ENCODE measurements at regions not wholly inside any gene's neighbourhood (a gene's known extent, or its start where the extent isn't known, plus 50 kb on each side); places are given as distances from the start of the nearest gene placed in this dataset.
"Not testable (repeated sequence)": the region's sequence is repeated elsewhere in the genome, so short reads cannot be mapped to it uniquely, and the experiment has no call there.

GRCh38 chr16:65260746-65261145 is 138.9 kb upstream of the CDH11 start:
- H3K4me3 ChIP-seq (ENCODE audit: low read depth, low read length): no peak overlapping the region
- DNase-seq (ENCODE audit: low read depth): no peak

GRCh38 chr16:65254144-65254543 is 132.3 kb upstream of the CDH11 start:
- DNase-seq (ENCODE audit: low read depth): no peak
- no peak overlapping the region for H3K4me3 ChIP-seq (ENCODE audit: low read depth, low read length)

- no peak for DNase-seq (ENCODE audit: low read depth)
- no peak overlapping the region for H3K4me3 ChIP-seq (ENCODE audit: low read depth, low read length)
Observed at GRCh38 chr16:65249768-65250167, 127.9 kb upstream of the CDH11 start.

- H3K4me3 ChIP-seq (ENCODE audit: low read depth, low read length): no peak overlapping the region
- DNase-seq (ENCODE audit: low read depth): no peak
Observed at GRCh38 chr16:65244787-65245186, 122.9 kb upstream of the CDH11 start.

- no peak overlapping the region for H3K4me3 ChIP-seq (ENCODE audit: low read depth, low read length)
- DNase-seq (ENCODE audit: low read depth): no peak
Observed at GRCh38 chr16:65235339-65236177, 113.7 kb upstream of the CDH11 start.

- H3K4me3 ChIP-seq (ENCODE audit: low read depth, low read length); DNase-seq (ENCODE audit: low read depth): not testable (repeated sequence)
Observed at GRCh38 chr16:65234721-65235320, 113.0 kb upstream of the CDH11 start.

GRCh38 chr16:65229191-65229662 is 107.4 kb upstream of the CDH11 start:
- no peak overlapping the region for H3K4me3 ChIP-seq (ENCODE audit: low read depth, low read length)
- no peak for DNase-seq (ENCODE audit: low read depth)

GRCh38 chr16:65227150-65227835 is 105.4 kb upstream of the CDH11 start:
- H3K4me3 ChIP-seq (ENCODE audit: low read depth, low read length): no peak overlapping the region

GRCh38 chr16:65226077-65226476 is 104.2 kb upstream of the CDH11 start:
- H3K4me3 ChIP-seq (ENCODE audit: low read depth, low read length): no peak overlapping the region
- DNase-seq (ENCODE audit: low read depth): no peak

More at GRCh38 chr16:65227150-65227835, 105.4 kb upstream of the CDH11 start:
- no peak for DNase-seq (ENCODE audit: low read depth)

GRCh38 chr16:65225488-65225887 is 103.6 kb upstream of the CDH11 start:
- DNase-seq (ENCODE audit: low read depth): no peak
- no peak overlapping the region for H3K4me3 ChIP-seq (ENCODE audit: low read depth, low read length)

GRCh38 chr16:65224994-65225393 is 103.1 kb upstream of the CDH11 start:
- H3K4me3 ChIP-seq (ENCODE audit: low read depth, low read length): no peak overlapping the region
- DNase-seq (ENCODE audit: low read depth): no peak

- H3K4me3 ChIP-seq (ENCODE audit: low read depth, low read length): no peak overlapping the region
- DNase-seq (ENCODE audit: low read depth): no peak
Observed at GRCh38 chr16:65224471-65224870, 102.6 kb upstream of the CDH11 start.

- no peak for DNase-seq (ENCODE audit: low read depth)
- no peak overlapping the region for H3K4me3 ChIP-seq (ENCODE audit: low read depth, low read length)
Observed at GRCh38 chr16:65223335-65223734, 101.5 kb upstream of the CDH11 start.

- DNase-seq (ENCODE audit: low read depth): no peak
- no peak overlapping the region for H3K4me3 ChIP-seq (ENCODE audit: low read depth, low read length)
Observed at GRCh38 chr16:65222536-65222935, 100.7 kb upstream of the CDH11 start.

- H3K4me3 ChIP-seq (ENCODE audit: low read depth, low read length): no peak overlapping the region
- DNase-seq (ENCODE audit: low read depth): no peak
Observed at GRCh38 chr16:65222049-65222448, 100.2 kb upstream of the CDH11 start.

- H3K4me3 ChIP-seq (ENCODE audit: low read depth, low read length): no peak overlapping the region
- DNase-seq (ENCODE audit: low read depth): no peak
Observed at GRCh38 chr16:65219786-65220185, 97.9 kb upstream of the CDH11 start.

- no peak overlapping the region for H3K4me3 ChIP-seq (ENCODE audit: low read depth, low read length)
- no peak for DNase-seq (ENCODE audit: low read depth)
Observed at GRCh38 chr16:65218348-65218747, 96.5 kb upstream of the CDH11 start.

GRCh38 chr16:65213866-65214595 is 92.2 kb upstream of the CDH11 start:
- no peak for DNase-seq (ENCODE audit: low read depth)
- no peak overlapping the region for H3K4me3 ChIP-seq (ENCODE audit: low read depth, low read length)

- no peak overlapping the region for H3K4me3 ChIP-seq (ENCODE audit: low read depth, low read length)
- DNase-seq (ENCODE audit: low read depth): no peak
Observed at GRCh38 chr16:65212791-65213190, 90.9 kb upstream of the CDH11 start.

- no peak for DNase-seq (ENCODE audit: low read depth)
- H3K4me3 ChIP-seq (ENCODE audit: low read depth, low read length): no peak overlapping the region
Observed at GRCh38 chr16:65212240-65212639, 90.4 kb upstream of the CDH11 start.
